ENCODE measurements at regions not wholly inside any gene's neighbourhood (a gene's known extent, or its start where the extent isn't known, plus 50 kb on each side); places are given as distances from the start of the nearest gene placed in this dataset.

DNA sequence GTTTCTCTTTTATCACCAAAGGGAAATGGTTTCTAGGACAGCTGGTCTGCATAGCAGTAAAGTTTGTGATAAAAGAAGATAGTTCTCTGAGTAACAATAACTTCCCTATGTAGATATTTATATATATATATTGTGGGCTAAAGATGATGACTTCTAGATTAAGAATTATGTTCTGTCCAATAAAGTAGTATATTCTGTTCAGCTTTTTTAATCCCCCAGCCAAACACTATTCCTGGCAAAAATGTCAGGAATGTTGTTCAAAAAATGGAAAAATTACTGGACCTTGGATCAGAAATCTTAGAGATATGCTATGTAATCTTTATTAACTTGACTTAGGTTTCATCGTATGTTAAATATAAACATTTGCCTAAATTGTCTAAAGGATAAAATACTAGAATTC lies 136.3 kb upstream of the GNAI1 start:
- no TSS peak for BruUV-seq (replicated peaks)
- CTCF ChIA-PET, result no interaction called here
- 41% methylated on average over 1 of the region's 1 CpG for WGBS (ENCODE audit: insufficient coverage, insufficient replicate concordance, low lambda C conversion rate, missing lambda C conversion rate)

More for the DNA sequence above, 136.3 kb upstream of the GNAI1 start:
- no peak overlapping the region for H2AFZ ChIP-seq (ENCODE audit: control insufficient read depth, low read depth, low read length)
- no peaks in the 10 kb centered on the region for H3K4me1 ChIP-seq (ENCODE audit: control insufficient read depth, insufficient read depth, low read length)
- no peak overlapping the region for H3K4me2 ChIP-seq (ENCODE audit: control insufficient read depth, insufficient read depth)
- ChIA-PET RAD21 (ENCODE audit: unreplicated experiment) (no interaction called here), SMC1A (ENCODE audit: uncharacterized antibody, unreplicated experiment) (no interaction called here), POLR2A (no interaction called here)
- in situ Hi-C loops (cut with MboI) (no loop called here), intact Hi-C loops (cut with micrococcal nuclease; ENCODE audit: unreplicated experiment) (no loop called here)
- no peak overlapping the region for H3K9ac ChIP-seq (ENCODE audit: control insufficient read depth, insufficient read depth, low read length)
- ATAC-seq (no peak), FAIRE-seq (no peak), DNase-seq (ENCODE audit: low read depth, low spot score) (no peak)
- no peak for TF ChIP-seq GATAD2B (conservative IDR thresholded peaks at IDR 0.05; ENCODE audit: low read depth)
- no peak for TF ChIP-seq ZBTB40 (IDR thresholded peaks at IDR 0.05; ENCODE audit: borderline replicate concordance)
- TF ChIP-seq, protein P1, sequence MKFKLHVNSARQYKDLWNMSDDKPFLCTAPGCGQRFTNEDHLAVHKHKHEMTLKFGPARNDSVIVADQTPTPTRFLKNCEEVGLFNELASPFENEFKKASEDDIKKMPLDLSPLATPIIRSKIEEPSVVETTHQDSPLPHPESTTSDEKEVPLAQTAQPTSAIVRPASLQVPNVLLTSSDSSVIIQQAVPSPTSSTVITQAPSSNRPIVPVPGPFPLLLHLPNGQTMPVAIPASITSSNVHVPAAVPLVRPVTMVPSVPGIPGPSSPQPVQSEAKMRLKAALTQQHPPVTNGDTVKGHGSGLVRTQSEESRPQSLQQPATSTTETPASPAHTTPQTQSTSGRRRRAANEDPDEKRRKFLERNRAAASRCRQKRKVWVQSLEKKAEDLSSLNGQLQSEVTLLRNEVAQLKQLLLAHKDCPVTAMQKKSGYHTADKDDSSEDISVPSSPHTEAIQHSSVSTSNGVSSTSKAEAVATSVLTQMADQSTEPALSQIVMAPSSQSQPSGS (IDR thresholded peaks at IDR 0.05; ENCODE audit: low read length), result no peak
- H3K9me3 ChIP-seq (replicated peaks; ENCODE audit: control insufficient read depth, insufficient read depth, low read length), result no peaks in the 10 kb centered on the region
- no peak overlapping the region for H3K4me3 ChIP-seq
- no peaks in the 10 kb centered on the region for H4K20me1 ChIP-seq (ENCODE audit: control insufficient read depth, insufficient read depth)
- no peaks in the 10 kb centered on the region for H3K27me3 ChIP-seq (replicated peaks in 1 of 2; ENCODE audit: control insufficient read depth in 2 of 2, insufficient read depth in 2 of 2, low read length in 1 of 2)
- H3K36me3 ChIP-seq (ENCODE audit: control insufficient read depth in 2 of 2, insufficient read depth in 2 of 2, low read length in 1 of 2), result no peaks in the 10 kb centered on the region
- no peak overlapping the region for H3K27ac ChIP-seq (ENCODE audit: control insufficient read depth, insufficient read depth)
- no peaks in the 10 kb centered on the region for H3K79me2 ChIP-seq (ENCODE audit: control insufficient read depth, insufficient read depth, low read length)
